EL (cell line): ENCODE measurements at regions not wholly inside any gene's neighbourhood (a gene's known extent, or its start where the extent isn't known, plus 50 kb on each side); places are given as distances from the start of the nearest gene placed in this dataset.
A peak's percentile ranks its signal among the peaks of the same experiment; 100 is the strongest.

Experiments
- DNase-seq: peaks from one replicate; pipeline ENCODE4 v3.0.0-alpha.2; 2016

DNA sequence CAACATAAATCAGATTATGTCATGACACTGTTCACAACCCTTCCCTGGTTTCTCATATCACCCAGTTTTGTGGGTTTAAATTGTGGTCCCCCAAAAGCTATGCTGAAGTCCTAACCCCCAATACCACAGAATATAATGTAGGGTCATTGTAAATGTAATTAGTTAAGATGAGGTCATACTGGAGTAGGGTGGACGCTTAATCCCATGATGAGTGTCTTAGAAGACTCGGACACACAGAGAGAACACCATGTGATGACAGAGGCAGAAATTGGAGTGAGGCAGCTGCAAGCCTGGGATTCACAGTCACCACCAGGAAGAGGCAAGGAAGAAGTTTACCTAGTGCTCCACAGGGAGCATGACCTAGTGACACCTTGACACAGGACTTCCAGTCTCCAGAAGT lies 197.8 kb downstream of the SALL1 start:
- DNase-seq, result no peak

DNA sequence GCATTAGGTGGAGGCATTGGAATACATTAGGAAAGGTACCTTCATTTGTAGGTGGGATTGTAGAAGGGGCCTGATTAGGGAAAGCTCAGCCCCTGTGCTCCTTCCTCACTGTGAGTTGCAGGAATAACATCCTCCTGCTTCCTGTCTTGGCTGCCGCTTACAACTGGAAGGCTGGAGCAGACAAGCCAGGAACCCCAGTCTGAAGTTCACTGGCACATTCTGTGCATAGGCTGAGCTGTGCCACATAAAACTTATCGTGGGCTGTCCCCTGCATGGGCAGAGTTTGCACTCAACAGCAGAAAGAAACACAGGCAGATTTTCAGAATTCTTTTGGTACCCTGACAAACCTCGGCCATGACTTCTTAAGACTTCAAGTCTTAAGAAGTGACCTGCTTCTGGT lies 200.1 kb downstream of the SALL1 start:
- no peak for DNase-seq

DNA sequence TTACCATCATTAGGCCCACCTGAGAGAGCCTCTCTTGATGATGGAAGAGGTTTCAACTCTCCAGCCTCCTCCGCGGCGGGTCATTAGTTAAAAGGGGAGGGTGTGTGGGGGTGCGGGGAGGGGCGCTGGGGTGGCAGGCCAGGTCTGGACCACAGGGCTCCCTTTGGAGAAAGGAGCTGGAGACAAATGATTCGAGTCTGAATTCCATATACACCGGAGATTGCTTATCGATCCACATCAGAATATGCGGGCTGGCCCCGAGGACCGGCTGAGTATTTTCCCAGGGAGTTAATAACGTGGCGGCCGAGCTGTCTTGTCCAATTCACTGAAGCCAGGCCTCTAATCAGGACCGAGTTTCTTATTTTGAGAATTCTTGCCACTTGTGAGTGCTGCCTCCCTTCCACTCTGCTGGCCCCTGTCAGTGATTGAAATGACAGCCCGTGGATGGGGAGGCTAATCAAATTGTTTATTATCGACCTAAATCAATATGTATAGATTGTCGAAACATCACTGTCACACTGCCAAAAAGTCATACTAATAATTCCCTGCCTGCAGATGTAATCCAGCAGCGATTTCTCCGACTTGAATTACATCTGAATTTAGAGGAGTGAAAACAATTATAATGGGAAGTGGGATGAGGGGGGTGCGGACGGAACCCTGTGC lies 202.7 kb downstream of the SALL1 start:
- DNase-seq, result no peak

DNA sequence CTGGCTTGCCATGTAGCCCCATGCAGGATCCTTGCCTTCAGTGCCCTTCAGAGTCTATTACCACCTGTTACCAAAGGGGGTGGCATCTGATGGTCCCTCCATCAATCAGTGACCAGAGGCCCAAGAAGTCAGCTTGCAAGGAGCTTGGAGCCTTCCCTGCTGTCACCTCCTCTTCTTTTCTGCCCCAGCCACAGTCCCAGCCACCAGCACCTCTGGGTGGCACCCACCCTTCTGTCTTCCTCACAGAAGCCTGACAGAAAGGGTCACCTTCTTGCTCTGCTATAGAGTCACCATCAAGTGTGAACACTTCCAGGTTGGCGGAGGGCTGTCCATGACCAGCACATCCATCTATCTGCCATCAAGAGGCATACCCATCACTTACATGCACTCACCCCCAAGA lies 203.2 kb downstream of the SALL1 start:
- DNase-seq, result no peak

DNA sequence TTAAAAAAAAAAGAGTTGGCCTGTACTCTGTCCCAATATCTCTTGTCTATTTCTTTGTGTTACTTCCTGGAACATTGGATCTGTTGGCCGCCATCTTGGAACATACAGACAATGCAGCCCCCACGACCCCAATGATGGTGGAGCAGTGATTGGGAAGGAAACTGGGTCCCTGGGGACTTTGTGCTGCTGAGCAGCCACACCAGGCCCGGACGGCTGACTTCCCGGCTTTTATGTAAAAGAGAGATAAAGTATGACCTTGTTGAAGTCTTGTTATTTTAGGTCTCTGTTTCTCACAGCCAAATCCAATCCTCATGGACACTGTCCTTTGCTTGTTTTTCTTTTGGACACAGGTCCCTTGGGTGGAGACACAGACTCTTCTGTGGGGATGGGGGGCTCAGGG lies 204.5 kb downstream of the SALL1 start:
- no peak for DNase-seq

DNA sequence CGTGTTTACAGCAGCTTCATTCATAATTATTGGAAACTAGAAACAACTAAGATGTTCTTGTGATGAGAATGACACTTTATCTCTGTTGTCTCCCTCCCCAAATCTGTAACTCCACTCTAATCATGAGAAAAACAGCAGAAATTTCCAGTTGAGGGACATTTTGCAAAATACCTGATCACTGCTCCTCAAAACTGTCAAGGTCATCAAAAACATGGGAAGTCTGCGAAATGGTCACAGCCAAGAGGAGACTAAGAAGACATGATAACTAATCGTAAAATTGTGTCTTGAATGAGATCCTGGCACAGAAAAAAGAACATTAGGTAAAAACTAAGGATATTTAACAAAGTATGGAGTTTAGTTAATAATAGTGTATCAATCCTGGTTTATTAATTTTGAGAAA lies 204.2 kb downstream of the CYLD start:
- DNase-seq, result no peak

DNA sequence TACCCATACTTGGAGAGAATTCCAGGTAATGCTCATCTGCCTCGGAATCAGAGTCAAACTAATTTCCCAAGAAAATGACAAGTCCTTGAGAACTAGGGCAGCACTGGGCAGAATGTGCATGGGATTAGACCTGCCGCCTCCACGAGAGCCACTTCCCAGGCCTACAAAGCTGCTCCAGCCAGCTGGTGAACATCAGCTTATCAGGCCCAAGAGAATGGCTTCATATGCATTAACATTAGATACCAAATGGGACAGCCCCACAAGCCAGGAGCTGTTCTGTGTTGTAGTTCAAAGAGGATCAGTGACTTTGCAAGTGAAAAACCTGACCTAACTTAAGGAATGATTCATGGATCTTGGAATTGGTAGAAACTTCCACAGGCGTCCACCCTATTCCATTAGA lies 203.3 kb downstream of the CYLD start:
- no peak for DNase-seq

DNA sequence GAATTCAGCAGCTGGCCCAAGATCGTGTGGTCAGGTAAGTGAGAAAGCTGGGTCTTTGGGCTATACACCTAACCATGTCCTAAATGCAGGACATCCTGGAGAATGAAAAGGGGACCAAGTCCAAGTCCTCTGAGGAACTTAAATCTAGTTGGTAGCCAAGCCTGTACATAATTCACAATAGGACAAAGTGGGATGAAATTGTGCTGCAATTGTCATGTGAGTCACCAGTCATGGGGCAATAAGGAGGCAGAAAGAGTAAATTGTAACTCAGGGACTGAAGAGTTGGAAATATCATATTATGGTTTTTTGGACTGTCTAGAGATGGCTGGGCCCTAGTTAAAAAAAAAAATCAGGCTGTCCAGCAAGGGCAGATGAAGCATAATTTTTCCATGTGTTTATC lies 202.6 kb downstream of the CYLD start:
- no peak for DNase-seq

DNA sequence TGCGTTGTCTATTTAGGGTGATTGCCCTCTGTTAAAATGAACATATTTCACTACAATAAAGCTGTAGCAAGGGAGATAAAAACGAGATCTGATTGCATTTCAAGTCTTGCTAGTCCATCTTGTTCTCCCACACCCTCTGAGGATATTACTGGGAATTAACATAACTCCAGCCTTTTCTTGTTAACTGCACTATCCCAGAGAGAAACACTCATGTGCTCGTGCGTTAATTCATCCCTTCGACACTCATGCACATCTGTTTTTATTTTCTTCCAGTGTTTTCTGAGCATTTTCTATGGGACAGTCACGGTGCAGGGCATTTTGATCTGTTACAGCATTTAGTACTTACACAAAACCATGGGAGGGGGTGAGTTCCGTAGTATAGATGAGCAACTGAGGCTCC lies 202.1 kb downstream of the CYLD start:
- DNase-seq, result no peak

DNA sequence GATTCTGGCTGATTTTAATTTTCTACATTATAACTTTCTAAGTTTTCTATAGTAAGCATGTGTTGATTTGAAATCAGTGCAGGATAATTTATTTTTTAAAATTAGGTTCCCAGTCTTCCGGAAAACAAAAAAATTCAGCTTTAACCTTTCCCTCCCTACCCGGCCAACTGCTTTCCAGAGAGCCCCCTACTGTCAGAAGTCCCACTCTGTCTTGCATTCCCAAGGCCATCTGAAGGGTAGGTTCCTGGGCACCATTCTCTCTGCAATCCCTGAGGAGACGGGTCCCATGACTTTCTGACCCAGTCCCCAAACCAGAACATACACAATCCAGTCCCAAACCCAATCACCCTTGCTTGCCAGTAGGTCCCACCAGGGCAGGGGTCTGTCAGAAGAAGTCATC lies 200.3 kb downstream of the CYLD start:
- no peak for DNase-seq

DNA sequence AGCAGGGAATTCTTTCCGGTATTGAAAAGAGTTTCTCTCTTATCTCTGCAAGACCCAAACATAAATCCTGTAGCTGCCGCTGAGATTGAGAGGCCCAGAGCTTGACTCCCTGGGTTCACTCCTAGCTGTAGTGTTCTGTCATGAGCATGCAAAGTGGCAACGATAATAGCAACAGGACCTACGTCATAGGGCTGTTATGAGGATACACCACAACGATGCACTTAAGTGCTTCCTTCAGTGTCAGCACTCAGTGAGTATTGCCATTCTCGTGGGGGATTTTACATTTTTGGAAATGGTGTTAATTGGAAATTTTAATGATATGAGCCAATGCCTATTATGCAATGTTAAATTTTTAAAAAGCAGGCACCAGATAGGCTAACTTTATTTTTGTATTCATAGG lies 199.8 kb downstream of the CYLD start:
- no peak for DNase-seq

DNA sequence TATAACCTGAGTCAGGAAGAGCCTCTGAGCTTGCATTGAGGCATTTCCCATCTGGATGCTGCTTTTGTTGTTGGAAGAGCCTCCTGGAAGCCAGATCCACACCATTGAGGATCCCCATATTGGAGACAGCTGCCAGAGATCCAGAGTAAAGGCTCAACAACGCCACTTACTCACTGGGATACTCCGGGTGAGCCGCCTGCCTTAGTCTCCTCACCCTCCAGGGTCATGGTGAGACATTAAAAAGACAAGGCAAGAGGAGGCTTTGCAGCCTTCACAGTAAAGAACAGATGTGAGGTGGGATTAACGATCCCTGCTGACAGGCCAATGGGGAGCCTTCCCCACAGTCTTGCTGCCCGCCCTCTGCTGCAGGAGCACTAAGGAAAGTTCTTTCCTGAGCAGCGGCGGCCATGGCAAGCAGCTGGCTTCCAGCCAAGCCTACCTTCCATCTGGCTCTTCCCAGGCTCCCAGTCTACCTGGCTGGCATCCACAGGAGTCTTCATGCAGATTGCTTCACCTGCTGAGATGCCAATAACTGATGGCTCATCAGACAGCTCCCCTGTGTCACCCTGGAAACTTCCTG lies 198.5 kb downstream of the CYLD start:
- DNase-seq, result no peak

DNA sequence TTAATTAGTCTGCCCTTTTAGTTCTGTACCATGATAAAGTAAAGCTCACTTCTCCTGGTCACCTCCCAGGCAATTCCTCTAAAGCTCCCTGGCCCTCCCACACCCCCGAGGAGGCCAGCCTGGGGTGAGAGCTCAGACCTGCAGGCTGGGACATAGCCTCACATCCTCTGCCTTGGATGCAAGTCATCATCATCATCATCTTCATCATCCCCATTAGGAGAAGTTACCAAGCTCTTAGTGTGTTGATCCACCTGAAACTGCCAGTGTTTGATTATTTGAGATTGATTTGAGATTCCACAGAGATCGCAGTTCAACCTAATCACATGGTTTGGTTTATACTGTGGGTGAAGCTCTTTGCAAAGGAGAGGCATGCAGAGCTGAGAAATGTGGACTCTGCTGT lies 197.5 kb downstream of the CYLD start:
- no peak for DNase-seq

DNA sequence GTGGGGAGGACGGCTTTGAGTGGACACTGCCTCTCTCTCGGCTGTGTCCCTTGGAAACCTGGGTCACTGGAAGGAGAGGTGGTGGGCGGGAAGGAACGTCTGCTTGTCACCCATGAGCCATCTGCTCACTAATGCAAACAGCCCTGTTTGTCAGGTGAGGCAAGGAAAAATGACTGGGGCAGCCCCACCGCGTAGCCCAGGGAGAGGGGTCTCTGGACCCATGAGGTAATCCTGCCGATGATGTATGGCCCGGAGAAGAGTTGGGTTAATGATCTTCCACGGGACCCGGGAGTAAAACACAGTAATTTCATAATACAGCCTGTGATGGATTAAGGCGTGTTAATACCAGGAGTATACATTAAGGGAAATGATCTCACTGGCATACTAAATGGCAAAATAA lies 197.0 kb downstream of the CYLD start:
- DNase-seq, result no peak

DNA sequence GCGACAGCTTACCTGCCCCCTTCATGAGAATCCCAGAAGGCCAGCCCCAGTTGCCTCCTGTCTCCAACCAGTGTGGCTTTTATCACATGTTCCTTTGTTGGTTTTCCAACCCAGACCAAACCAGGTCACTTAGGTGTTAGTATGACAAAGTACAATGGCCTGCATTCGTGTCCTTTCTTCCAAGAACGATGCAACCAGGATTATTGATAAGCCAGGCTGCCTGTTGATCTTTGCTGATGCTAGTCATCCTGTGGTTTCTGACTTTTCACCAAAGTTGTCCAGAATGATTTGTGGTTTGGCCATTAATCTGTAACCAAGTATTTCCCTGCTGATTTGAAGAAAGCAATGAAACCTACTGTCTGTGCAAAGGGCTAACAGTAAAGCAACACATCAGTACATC lies 191.4 kb downstream of the CYLD start:
- DNase-seq, result no peak

DNA sequence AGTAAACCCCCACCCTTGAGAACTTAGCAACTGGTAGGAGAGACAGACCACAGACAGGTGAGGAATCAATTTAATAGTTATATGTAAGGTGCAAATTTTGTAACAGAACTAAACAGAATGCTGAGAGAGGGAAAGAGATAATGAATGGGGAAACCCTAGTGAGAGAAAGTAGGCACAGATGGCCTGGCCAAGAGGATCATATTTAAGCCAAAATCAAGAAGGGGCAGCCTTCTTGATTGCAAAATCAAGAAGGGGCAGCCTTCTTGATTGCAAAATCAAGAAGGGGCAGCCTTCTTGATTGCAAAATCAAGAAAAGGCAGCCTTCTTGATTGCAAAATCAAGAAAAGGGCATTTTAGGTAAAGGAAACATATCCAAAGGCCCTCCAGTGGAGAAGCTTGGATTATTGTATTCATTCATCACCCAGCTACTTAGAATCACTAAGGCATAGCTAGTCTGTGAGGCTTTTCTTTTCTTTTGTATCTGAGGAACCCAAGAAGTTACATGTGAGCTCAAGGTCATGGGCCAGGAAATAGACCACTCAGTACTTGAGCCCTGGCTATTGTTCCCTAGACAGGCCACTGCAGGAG lies 190.6 kb downstream of the CYLD start:
- DNase-seq, result no peak

DNA sequence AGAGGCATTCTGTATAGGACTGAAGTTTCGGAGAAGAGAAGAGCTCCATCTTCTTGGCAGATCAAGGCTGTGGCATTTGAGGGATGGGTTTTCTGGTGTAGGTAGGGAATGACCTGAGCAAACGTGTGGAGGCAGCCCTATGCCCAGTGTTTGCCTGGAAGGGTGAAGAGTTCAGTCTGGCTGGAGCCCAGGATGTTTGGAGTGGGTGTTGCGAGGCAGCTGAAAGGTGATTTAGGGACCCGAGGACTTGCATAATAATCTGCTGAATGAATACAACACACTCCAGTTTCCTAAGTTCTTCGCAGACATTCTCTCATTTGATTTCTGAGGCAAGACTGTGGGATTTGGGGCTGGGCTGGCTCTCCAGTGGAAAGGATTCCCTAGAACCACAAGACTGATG lies 186.2 kb downstream of the CYLD start:
- DNase-seq, result no peak

DNA sequence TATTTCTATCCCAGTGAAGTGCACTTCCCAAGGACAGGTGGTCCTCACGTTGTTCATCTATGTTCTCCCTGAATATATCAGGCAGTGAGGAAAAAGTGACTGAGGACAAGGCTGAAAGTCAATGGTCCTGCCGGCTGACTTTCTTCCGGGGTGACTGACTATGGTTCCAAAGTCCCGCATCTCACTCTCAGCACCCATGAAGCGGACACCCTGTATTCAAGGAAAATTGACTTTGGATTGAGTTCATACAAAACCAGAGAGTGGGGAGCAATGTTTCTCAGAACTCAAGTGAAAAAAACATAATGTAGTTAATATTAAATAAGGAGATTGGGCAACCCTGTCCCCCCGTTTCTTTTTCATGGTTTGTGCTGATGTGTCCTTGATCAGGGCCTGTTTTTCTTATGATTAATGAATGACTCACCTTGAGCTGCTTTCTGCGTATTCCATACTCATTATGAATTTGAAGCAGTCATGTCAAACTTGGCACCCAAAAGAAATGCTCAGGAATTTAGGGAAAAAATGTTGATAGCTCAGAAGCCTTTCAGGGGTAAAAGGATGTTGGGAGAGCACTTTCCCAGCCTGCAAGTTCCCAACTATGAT lies 184.0 kb downstream of the CYLD start:
- peak; percentile 18 for DNase-seq

DNA sequence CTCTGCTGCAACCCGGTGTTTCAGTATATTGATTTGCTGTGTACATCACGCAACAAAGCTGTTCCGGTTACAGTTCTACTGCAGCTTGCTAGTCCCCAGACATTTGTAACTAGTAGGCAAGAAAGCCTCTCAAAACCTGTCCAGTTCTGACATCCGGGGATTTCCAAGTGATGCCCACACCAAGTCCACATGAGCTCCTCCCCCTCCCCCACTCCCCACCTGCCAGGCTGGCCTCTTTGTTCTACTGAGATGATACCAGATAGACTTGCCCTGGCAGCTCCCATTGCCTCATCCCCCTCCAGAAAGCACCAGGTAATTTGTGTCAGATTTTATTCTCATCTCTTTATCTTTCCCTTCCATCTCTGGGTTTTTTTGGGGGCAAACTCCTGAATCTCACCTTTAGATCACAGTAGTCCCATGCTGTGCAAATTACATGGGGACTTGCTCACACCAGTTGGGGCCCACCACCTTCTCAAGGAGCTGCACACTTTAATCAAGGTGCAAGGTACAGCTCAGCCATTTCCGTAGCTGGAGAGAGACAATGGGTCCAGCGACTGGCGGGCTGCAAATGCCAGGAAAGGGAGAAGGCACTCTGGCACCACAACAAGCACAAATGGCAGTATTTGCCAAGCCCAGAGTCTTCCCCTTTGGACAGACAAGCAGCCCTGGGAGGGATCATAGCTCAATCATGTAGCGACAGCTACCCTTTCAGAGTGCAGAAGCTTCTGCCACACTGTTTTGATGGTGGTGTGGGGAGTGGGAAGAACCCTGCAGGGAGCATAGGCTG lies 183.1 kb downstream of the CYLD start:
- no peak for DNase-seq

DNA sequence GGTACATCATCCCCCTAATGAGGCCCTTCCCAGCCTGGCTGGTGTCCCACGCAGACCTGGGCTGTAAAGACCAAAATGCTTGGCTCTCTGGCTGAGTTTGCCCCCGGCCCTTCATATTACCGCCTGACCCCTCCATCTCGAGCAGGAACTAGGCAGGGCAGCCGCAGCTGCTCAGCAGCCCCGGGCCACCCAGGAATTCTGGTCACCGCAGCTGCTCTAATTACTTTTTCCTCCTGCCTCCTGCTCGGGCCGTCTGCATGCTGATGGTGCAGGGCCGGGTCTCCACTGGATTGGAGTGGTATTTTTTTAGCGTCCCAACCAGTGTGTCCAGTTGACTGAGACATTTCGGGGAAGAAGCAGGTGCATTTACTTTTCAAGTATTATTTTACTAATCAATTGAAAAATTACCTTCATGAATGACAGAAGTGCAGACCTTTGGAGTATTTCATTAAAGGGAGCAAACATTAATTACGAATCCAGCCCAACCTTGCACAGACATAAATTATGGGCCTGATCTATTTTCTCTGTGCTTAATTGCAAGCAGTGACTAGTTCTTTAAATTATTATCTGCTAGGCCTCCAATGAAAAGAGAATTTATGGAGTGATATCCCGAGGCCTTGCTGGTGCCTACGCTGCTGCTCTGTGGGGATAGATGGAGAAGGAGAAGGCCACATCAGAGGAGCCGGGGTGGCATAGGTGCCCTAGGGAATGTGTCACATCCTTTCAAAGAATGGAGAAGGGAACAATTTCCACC lies 176.2 kb downstream of the CYLD start:
- DNase-seq, result no peak

DNA sequence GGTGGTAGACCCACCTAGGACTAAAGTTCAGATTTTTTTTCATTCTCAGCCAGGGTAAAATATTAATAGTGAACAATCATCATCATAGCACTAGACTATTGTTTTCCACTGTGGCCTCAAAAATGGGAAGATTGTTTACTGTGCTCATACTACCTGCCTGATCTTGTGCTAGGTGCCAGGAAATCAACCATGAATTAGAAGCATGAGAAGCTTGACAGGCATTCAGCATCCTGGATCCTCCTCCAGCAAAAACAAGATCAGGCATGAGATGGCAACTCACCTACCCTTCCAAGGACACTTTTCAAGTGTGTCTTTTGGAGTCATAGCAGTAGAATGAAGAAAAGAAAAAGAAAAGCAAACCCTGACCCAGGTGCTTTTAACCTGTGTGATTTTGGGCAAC lies 174.2 kb downstream of the CYLD start:
- DNase-seq, result no peak

DNA sequence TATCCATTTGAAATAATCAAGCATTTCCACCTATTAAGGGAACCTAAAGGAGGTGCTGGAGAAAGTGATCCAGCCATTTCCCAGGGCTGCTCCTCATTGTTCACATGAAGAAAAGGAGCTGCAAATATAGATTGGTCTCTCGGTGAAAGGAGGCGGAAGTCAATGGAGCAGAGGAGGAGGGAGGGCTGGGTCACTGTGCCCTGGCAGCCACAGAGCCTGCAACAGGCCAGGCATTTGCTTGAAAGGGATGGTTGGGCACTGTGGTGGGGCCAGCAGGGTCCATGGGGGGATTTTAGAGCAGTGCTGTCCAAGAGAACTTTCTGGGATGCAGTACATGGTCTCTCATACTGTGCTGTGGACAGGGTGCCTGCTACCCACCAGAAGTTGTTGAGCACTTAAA lies 173.2 kb downstream of the CYLD start:
- no peak for DNase-seq

DNA sequence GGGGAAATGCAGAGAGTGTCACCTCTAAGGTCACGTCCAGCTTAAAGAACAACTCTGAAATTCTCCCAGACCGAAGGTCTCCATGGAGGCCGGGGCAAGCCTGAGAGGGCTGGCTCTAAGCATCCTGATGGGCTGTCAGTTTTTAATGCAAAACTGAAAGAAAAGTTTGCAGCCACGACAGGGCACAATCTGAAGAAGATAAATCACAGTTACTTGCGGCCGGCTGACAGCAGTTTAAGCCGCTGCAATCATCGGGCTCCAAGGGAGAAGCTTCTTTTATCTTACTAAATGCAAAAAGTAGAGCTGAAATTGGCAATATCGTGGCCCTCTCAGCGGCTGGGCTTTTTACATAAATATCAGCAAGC lies 168.8 kb downstream of the CYLD start:
- no peak for DNase-seq
